ENCODE measurements at regions not wholly inside any gene's neighbourhood (a gene's known extent, or its start where the extent isn't known, plus 50 kb on each side); places are given as distances from the start of the nearest gene placed in this dataset.

DNA sequence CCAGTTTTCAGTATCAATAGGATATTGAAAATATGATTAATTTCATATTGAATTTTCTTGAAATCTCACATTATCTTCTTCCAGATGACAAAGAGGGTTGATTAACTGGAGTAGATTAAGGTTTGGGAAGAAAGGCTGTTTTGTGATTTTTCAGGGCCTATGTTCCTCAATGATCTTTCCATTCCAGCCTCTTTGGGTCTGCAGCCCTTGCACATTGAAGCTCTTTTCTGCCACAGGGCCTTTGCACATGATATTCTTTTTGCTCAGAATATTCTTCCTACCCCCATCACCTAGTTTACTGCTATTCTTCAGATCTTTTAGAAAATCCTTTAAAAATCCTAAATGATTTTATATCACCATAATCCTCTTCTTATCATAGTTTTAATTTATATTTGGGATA, 449.6 kb downstream of the PLCL1 start:
- no peak for TF ChIP-seq JUND (IDR thresholded peaks at IDR 0.05)
- no peak for TF ChIP-seq POLR2AphosphoS5 (IDR thresholded peaks at IDR 0.05; ENCODE audit: low read depth, low read length)
- TF ChIP-seq, protein P1, sequence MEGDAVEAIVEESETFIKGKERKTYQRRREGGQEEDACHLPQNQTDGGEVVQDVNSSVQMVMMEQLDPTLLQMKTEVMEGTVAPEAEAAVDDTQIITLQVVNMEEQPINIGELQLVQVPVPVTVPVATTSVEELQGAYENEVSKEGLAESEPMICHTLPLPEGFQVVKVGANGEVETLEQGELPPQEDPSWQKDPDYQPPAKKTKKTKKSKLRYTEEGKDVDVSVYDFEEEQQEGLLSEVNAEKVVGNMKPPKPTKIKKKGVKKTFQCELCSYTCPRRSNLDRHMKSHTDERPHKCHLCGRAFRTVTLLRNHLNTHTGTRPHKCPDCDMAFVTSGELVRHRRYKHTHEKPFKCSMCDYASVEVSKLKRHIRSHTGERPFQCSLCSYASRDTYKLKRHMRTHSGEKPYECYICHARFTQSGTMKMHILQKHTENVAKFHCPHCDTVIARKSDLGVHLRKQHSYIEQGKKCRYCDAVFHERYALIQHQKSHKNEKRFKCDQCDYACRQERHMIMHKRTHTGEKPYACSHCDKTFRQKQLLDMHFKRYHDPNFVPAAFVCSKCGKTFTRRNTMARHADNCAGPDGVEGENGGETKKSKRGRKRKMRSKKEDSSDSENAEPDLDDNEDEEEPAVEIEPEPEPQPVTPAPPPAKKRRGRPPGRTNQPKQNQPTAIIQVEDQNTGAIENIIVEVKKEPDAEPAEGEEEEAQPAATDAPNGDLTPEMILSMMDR (IDR thresholded peaks at IDR 0.05) = no peak
- TF ChIP-seq, protein P2, sequence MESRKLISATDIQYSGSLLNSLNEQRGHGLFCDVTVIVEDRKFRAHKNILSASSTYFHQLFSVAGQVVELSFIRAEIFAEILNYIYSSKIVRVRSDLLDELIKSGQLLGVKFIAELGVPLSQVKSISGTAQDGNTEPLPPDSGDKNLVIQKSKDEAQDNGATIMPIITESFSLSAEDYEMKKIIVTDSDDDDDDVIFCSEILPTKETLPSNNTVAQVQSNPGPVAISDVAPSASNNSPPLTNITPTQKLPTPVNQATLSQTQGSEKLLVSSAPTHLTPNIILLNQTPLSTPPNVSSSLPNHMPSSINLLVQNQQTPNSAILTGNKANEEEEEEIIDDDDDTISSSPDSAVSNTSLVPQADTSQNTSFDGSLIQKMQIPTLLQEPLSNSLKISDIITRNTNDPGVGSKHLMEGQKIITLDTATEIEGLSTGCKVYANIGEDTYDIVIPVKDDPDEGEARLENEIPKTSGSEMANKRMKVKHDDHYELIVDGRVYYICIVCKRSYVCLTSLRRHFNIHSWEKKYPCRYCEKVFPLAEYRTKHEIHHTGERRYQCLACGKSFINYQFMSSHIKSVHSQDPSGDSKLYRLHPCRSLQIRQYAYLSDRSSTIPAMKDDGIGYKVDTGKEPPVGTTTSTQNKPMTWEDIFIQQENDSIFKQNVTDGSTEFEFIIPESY (IDR thresholded peaks at IDR 0.05; ENCODE audit: borderline replicate concordance, low read depth) = no peak
- no peak for TF ChIP-seq SIN3A (IDR thresholded peaks at IDR 0.05; ENCODE audit: borderline replicate concordance, low read depth, low read length)
